Skin of body (tissue), 1 donor: ENCODE measurements at regions not wholly inside any gene's neighbourhood (a gene's known extent, or its start where the extent isn't known, plus 50 kb on each side); places are given as distances from the start of the nearest gene placed in this dataset.

Experiments used
- DNase-seq: peaks from one replicate; lab custom pipeline; 2025; lab: John Stamatoyannopoulos, UW

- no peak for DNase-seq
Observed at GRCh38 chr7:67821116-67821515, 824.5 kb downstream of the TYW1 start.

- DNase-seq = no peak
Observed at GRCh38 chr7:67823345-67823744, 826.7 kb downstream of the TYW1 start.

GRCh38 chr7:67825356-67825755, 828.7 kb downstream of the TYW1 start:
- no peak for DNase-seq

- no peak for DNase-seq
Observed at GRCh38 chr7:67841896-67842295, 845.3 kb downstream of the TYW1 start.

GRCh38 chr7:67842571-67842970, 845.9 kb downstream of the TYW1 start:
- DNase-seq = no peak

GRCh38 chr7:67843001-67843565, 846.5 kb downstream of the TYW1 start:
- no peak for DNase-seq

- no peak for DNase-seq
Observed at GRCh38 chr7:67843615-67844014, 847.0 kb downstream of the TYW1 start.

- DNase-seq = peak; percentile 65
Observed at GRCh38 chr7:67847092-67847787, 850.6 kb downstream of the TYW1 start.

GRCh38 chr7:67854221-67855178, 857.9 kb downstream of the TYW1 start:
- peak; percentile 73 for DNase-seq

GRCh38 chr7:67855322-67855721, 858.7 kb downstream of the TYW1 start:
- DNase-seq = no peak

GRCh38 chr7:67856046-67856445, 859.4 kb downstream of the TYW1 start:
- no peak for DNase-seq

GRCh38 chr7:67857698-67858097, 861.1 kb downstream of the TYW1 start:
- no peak for DNase-seq

GRCh38 chr7:67858931-67859330, 862.3 kb downstream of the TYW1 start:
- no peak for DNase-seq

GRCh38 chr7:67863911-67864310, 867.3 kb downstream of the TYW1 start:
- DNase-seq = no peak

- no peak for DNase-seq
Observed at GRCh38 chr7:67866054-67866453, 869.4 kb downstream of the TYW1 start.

GRCh38 chr7:67866812-67867211, 870.2 kb downstream of the TYW1 start:
- DNase-seq = no peak

- no peak for DNase-seq
Observed at GRCh38 chr7:67870396-67870795, 873.8 kb downstream of the TYW1 start.

- no peak for DNase-seq
Observed at GRCh38 chr7:67875558-67875957, 878.9 kb downstream of the TYW1 start.

GRCh38 chr7:67878808-67879207, 882.2 kb downstream of the TYW1 start:
- DNase-seq = no peak

- DNase-seq = no peak
Observed at GRCh38 chr7:67882843-67883242, 886.2 kb downstream of the TYW1 start.

GRCh38 chr7:67890316-67890715, 893.7 kb downstream of the TYW1 start:
- no peak for DNase-seq

- no peak for DNase-seq
Observed at GRCh38 chr7:67894746-67895145, 898.1 kb downstream of the TYW1 start.
